Fibroblast of villous mesenchyme (primary cell): ENCODE measurements at regions not wholly inside any gene's neighbourhood (a gene's known extent, or its start where the extent isn't known, plus 50 kb on each side); places are given as distances from the start of the nearest gene placed in this dataset.
A peak's percentile ranks its signal among the peaks of the same experiment; 100 is the strongest.
"Not testable (repeated sequence)": the region's sequence is repeated elsewhere in the genome, so short reads cannot be mapped to it uniquely, and the experiment has no call there.

Experiments
- DNase-seq: peaks from one replicate; pipeline ENCODE4 v3.0.0-alpha.2; 2010; ENCODE audit warnings: low read depth
- H3K4me3 ChIP-seq: 2 replicates; pipeline ENCODE4 v1.5.1; 2011; ENCODE audit warnings: low read depth, mild to moderate bottlenecking, low read length
- TF ChIP-seq, protein P1 (sequence below): IDR thresholded peaks from 2 replicates; pipeline ENCODE4 v1.5.1; 2012; ENCODE audit warnings: low read depth, mild to moderate bottlenecking, low read length; ENCODE audit not compliant: insufficient read depth

DNA sequence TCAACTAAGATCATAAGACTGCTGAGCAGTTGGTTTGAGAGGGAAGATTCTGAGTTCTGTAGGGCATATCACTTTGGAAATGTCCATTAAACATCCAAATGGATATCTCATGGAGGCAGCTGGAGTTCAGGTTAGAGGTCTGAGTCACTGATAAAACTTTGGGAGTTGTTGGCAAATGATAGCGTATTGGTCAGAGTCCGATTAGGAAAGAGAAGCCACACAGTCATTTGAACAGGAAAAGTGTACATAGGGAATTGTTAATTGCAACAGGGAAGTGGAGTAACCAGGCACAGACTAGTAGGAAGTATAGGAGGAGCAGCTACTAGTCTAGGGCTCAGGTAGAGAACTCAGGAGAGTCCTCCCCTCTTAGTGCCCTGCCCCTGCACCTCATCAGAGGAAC lies 126.6 kb upstream of the PTPN20 start:
- H3K4me3 ChIP-seq, DNase-seq: not testable (repeated sequence)

DNA sequence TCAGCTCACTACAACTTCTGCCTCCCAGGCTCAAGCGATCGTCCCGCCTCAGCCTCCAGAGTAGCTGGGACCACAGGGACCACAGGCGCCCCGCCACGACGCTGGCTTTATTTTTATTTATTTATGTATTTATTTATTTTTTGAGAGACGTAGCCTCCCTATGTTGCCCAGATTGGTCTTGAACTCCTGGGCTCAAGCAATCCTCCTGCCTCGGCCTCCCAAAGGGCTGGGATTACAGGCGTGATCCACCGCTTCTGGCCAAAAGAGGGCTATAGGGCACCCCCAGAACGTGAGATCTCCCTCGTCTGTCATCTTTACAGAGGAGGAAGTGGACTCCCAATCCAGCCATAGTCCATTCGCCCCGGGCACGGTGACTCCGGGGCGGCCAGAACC lies 125.1 kb upstream of the PTPN20 start:
- peak overlapping the region; percentile 50 for H3K4me3 ChIP-seq
- DNase-seq = not testable (repeated sequence)

DNA sequence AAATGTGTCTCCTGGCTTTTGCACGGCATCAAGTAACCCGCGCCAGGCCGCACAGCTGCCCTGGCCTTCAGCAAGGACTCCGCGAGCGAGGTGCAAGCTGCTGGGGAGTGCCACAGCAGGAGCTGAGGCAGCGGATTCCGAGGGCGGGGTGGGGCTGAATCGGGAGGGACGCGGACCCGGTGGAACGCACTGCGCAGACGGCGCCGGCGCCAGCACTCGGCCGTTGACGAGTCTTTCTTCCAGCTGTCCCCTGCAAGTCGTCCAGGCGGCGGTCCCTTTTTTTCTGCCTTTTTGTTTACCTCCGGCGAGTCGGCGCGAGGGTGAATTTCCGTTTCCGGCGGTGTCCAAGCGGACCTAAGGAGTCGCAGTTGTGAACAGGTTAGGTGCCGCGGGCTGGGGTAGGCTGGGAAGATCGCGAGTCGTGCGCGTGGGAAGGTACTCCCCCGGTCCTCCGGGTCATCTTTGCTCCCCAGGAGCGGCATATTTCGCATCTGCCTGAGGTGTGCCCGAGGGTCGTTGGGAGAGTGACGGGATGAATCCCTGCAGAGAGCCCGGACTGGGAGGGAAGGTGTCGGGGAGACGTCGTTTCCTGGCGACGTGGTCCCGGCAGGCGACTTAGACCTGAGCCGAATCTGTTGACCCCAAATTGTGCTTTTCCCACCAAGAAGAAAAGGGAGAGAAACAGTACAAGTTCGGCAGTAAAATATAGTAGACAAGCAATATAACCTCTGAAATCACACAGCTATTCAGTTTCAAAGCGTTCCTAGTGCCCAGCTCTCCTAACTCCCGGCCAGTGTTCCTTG lies 124.5 kb upstream of the PTPN20 start:
- peak; percentile 55 for DNase-seq

DNA sequence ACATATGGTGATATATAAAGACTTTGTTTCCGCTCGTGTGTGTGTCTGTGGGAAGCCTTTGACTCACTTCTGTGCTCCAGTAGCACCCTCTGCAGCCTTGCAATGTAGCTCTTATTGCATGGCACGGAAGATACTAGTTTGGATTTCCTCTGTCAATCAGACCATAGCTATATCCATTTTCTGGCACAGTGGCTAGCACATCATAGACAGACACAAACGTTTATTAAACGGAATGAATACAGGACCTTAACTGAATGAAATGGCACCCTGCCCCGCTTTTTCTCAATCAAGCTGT lies 124.0 kb upstream of the PTPN20 start:
- peak overlapping the region; percentile 81 for H3K4me3 ChIP-seq
- TF ChIP-seq, protein P1, sequence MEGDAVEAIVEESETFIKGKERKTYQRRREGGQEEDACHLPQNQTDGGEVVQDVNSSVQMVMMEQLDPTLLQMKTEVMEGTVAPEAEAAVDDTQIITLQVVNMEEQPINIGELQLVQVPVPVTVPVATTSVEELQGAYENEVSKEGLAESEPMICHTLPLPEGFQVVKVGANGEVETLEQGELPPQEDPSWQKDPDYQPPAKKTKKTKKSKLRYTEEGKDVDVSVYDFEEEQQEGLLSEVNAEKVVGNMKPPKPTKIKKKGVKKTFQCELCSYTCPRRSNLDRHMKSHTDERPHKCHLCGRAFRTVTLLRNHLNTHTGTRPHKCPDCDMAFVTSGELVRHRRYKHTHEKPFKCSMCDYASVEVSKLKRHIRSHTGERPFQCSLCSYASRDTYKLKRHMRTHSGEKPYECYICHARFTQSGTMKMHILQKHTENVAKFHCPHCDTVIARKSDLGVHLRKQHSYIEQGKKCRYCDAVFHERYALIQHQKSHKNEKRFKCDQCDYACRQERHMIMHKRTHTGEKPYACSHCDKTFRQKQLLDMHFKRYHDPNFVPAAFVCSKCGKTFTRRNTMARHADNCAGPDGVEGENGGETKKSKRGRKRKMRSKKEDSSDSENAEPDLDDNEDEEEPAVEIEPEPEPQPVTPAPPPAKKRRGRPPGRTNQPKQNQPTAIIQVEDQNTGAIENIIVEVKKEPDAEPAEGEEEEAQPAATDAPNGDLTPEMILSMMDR = no peak
- peak; percentile 48 for DNase-seq

More for the DNA sequence above, 124.5 kb upstream of the PTPN20 start:
- H3K4me3 ChIP-seq = peak overlapping the region; percentile 81

DNA sequence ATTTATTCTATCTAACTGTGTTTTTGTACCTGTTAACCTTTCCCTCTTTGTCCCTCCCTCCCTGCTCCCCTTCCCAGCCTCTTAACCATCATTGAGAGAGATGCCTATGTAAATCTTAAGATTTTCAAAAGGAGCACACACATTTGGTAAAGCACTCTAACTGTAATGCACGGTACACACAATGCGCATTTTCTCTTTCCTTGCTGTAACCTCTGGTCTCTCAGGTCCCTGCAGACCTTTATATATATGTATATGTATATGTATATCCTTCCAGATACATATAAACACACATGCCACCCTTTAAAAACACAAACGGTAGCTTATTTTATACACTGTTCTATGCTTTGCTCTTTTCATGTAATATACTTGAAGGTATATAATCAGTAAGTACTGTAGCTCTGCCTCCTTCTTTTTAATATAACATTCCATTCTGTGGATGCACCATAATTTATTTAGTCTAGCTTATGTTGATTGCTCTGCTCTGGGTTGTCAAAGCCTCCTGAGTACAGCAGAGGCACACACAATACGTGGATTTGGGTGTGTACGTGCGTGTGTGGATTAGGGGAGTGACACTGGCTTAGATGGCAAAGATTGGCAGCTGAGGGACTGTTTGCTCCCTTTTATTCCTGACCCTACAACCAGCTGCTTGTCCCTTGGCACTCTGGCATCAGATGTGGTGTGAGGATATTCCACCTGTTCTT lies 118.4 kb upstream of the PTPN20 start:
- not testable (repeated sequence) for H3K4me3 ChIP-seq, DNase-seq

DNA sequence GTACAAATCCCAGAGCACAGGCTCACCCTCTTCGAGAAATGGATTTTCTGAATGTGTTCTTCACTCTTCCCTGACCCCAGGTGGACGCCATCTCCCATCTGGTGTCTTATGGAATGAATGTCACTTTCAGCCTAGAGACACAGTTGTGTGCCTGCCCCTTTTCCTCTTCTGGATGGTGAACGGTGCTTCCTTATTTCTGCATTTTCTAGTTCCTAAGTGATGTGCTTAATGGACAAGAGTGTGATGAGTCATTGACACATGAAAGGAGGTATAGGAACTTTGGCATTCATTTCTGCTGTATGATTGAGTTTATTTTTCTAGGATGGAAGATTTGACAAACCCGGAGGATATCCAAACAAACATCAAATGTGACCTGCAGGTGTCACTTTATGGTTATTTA lies 114.9 kb upstream of the PTPN20 start:
- not testable (repeated sequence) for DNase-seq, H3K4me3 ChIP-seq

DNA sequence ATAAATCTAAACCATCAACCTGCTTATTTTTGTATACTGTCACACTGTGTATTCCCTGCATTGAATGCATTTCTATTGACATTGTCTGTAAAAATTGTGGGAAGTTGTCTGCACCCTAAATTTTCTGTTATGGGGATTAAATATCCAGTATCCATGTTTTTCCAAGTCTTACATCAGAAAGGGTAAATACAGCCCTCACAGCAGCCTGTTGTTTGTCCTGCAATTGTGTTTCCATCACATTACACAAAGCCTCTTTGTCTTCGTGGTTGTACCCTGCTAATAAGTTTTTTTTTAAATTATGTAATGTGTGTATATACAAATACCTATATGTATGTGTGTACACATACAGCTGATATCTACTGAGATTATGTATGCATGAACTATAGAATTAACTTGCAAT lies 109.2 kb upstream of the PTPN20 start:
- DNase-seq, H3K4me3 ChIP-seq: not testable (repeated sequence)

DNA sequence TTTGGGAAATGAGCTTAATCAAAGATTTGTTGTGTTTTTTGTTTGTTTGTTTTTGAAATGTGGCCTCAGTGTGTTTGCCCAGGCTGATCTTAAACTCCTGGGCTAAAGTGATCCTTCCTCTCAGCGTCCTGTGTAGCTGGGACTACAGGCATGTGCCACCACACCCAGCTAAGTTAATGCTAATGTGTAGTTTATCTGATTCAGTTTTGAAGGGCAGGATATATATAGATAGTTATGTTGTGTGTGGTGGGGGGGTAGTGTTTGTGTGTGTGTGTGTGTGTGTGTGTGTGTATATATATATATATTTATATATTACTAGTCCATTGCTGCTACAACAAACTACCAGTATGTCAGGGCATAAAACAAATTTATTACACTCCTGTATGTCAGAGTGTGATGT lies 108.1 kb upstream of the PTPN20 start:
- DNase-seq, H3K4me3 ChIP-seq: not testable (repeated sequence)

DNA sequence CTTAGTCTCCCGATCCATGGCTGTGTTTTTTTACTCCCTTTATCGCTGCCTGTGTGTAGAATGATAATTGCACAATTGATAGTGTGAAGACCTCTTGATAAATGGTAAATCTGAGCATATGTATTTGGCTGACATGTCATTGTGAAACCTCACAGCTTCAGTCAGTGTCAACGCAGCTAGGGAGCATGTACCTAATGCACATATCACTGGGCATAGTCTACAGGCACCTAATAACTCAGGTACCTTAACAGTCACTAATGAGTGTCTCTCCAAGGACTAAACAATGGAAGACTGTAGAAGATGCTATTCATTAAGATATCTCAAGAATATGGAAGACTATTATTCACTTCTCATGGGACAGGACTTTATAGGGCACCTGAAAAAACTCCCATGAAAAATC lies 101.0 kb upstream of the PTPN20 start:
- DNase-seq, H3K4me3 ChIP-seq: not testable (repeated sequence)

DNA sequence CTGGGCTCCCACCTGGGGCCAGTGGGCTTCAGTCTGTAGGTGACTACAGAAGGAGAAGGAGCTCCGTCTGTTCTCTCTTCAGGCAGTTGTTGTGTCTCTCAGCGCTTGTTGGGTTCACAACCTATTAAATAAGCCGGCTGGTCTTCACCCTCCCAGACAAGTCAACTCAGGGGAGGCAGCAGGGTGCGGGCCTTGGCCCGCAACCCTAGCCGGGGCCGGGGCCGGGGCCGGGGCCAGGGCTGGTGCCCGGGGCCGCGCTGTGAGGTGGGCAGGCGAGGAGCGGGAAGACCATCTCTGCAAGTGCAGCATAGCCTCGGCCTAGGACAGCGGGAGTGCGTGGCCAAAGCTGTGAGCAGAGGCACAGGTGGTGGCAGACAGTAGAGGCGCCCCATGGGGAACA lies 95.1 kb upstream of the PTPN20 start:
- not testable (repeated sequence) for H3K4me3 ChIP-seq, DNase-seq

DNA sequence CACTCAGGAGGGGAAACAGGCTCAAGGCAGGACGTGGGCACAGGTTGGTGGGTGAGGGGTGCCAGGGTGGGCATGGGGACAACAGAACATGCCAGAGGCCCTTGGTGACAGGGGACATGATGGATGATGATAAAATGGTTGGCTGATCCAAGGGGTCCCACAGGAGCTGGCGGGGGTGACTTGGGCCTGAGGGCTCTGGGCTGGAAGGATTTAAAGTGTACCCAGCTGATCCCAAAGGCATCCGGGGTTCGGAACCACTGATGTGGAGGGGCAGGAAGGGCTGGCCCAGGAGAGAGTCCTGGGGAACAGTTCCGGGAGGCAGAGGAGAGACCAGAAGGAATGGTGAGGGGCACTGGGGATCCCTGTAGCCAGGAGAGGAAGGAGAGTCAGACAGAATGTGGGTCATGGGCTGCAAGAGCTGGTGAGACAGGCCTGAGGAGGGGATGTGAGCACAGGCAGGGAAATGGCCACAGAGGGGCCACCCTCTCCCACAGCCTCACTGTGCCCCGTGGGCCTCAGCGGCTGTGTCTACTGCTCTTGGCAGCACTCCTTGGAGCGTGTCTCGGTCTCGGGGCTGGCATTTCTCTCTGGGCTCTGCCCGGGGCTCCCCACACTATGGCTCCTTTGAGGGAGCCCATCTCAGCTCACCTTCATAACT lies 70.7 kb upstream of the PTPN20 start:
- not testable (repeated sequence) for DNase-seq, H3K4me3 ChIP-seq

DNA sequence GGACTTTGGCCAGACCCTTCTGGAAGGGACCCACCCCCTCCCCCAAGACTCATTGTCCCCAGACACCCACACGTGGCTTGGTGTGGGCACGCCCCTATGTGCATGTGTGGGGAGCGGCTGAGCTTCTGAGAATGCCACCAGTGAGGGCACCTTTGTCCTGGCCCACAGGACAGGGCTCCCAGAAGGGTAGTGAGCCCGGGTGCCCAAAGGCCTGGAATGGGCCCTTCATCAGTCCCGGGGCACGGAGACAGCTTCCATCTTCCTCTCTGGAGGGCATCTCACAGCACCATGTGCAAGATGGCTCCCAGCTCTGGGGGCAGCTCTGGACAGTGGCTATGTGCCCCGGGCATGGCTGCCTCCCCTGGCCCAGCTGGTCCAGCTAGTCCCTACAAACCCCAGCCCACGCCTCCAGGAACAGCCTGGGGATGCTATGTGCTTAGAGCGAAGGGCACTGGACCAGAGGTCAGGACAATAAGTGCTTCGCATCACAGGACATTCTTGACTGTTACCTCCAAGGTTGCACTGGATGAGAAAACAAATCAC lies 70.1 kb upstream of the PTPN20 start:
- DNase-seq, H3K4me3 ChIP-seq: not testable (repeated sequence)

DNA sequence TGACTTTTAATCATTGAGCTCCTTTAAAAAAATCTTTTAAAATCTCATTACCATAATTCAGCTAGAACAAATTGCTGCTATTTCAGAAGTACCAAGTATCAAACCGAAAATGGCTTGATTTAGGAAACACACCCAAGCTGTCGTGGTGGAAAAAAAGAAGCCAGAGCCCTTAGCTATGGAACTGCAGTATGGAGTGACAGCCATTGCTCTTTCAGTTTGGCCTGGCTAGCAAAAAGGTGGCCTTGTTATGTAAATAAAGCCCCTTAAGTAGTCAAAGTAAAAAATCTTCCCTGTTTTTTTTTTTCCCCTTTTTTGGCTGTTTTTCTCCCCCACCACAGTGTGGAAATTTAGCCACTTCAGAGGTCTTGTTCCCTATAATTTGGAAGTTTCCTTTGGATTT lies 66.0 kb upstream of the PTPN20 start:
- not testable (repeated sequence) for DNase-seq, H3K4me3 ChIP-seq

DNA sequence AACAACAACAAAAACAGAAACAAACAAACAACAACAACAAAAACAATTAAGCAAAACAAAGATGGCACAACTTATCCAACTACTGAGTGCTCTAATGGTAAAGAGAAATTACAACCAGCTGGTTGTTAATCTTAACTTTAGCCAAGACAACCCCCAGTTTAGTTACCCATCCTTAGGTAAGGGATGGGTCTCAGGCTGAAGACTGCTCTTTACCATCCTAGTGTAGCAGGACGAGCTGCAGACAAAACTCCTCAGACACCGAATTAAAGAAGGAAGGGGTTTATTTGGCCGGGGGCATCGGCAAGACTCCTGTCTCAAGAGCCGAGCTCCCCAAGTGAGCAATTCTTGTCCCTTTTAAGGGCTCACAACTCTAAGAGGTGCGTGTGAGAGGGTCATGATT lies 65.6 kb upstream of the PTPN20 start:
- not testable (repeated sequence) for DNase-seq, H3K4me3 ChIP-seq

DNA sequence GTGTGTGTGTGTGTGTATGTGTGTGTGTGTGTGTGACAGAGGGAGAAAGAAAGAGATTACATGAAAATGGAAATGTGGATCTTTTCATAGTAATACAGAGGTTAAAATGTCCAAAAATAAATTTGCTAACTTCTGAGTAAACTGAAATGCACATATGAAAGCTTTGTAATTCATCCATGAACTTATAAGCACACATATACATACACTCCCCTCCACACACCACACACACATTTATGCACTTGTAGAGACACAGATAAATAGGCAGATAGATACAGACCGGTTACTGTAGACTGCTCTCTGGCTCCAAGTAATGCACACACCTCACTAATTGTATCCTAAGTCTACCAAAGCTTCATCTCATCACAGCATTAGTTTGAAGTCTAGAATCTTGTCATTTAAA lies 50.5 kb upstream of the PTPN20 start:
- not testable (repeated sequence) for DNase-seq, H3K4me3 ChIP-seq
